HG02973 (cell line): ENCODE measurements at regions not wholly inside any gene's neighbourhood (a gene's known extent, or its start where the extent isn't known, plus 50 kb on each side); places are given as distances from the start of the nearest gene placed in this dataset.
A peak's percentile ranks its signal among the peaks of the same experiment; 100 is the strongest.
"Not testable (repeated sequence)": the region's sequence is repeated elsewhere in the genome, so short reads cannot be mapped to it uniquely, and the experiment has no call there.

Experiments
- ATAC-seq: cut with Tn5 transposase; IDR thresholded peaks from one replicate; pipeline ENCODE4 v1.9.1; 2021; ENCODE audit warnings: moderate library complexity; ENCODE audit not compliant: unreplicated experiment

DNA sequence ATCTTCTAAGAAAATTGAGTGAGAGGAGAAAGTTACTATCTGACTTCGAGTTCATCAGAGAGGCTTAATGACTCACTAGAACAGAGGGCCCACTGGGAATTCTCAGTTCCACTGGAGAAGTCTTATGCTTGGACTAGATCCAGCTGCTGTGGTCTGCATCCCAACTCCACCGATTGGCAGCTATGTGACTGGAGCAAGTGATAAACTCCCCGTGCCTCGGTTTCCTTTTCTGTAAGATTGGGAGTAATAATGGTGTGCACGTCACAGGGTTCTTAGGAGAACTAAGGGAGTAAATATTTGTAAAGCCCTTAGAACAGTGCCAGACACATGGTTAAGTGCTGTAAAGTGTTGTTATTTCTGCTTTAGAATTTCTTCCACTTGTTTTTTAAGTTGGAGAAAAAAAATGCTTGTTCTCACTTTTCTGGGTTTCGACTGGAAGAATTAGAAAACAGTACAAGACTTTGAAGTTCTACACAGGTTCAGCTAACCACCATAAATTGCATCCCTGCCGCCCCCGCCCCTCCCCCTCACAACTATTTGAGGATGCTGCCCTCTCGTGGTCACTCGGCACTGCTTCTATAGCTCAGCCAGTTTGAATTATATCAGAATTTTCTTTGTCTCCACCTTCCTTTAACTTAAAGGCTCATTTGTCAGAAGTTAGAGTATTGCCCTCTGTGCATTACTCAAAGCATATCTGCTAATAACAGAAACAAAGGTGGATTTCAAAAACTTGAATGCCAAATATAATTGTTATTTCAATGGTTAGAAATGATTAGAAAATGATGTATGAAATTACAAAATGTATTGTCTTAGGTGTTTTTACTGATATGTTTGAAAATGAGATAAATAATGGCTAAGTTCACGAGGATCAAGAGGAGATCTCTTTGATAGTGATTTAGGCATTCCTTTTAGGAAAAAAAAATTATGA, 95.0 kb upstream of the IFNGR1 start:
- ATAC-seq, result no peak

- ATAC-seq, result no peak
Measured at GRCh38 chr6:137313211-137313610, 94.0 kb upstream of the IFNGR1 start.

DNA sequence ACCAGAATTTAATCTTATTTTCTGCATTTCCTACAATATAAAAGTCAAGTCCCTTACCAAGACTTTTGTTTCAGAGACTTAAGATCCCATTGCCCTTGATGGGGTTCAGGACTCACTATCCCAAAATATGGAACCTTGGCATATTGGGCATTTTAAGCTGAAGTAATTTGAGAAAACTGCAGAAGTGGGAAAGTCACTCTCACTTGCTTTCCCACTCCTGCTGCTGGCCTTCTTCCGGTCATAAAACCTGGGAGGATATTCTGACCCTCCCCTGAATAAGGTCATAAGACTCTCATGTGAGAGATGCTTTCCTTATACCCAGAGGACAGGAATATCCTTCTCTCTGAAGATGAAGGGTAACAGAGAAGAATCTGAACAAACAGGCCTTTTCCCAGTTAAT, 92.8 kb upstream of the IFNGR1 start:
- ATAC-seq, result no peak

DNA sequence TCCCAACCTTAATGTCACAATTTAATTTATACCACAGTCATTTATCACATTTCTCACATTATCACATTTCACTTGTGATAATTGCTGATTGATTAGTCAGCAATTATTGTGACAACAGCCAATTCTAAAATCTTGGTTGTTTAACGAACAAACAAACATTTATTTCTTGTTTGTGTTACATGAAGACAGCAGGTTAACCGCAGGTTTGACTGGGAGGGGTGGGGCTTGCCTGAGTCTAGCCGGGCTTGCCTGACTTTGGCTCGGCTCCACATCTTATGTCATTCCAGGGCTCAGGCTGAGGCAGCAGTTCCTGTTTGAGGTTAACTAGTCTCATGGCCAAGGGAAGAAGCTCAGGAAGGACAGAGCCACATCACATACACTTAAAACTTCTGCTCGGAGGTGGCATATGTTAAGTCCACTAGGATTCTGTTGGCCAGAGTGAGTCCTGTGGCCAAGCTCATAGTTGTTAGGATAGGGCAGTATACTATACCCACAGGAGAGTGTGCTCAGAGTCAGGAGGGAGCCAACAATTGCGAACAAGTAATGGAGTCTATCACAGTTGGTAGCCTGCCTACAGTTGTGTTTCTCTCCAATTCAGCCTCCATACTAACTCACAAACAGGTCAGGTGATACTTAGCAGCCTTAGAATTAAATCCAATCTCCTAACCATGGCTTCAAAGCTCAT, 90.0 kb upstream of the IFNGR1 start:
- no peak for ATAC-seq

GRCh38 chr6:137307163-137307854, 88.1 kb upstream of the IFNGR1 start:
- ATAC-seq, result no peak

- ATAC-seq, result no peak
Measured at GRCh38 chr6:137305691-137306090, 86.5 kb upstream of the IFNGR1 start.

- no peak for ATAC-seq
Measured at GRCh38 chr6:137304020-137304780, 85.0 kb upstream of the IFNGR1 start.

GRCh38 chr6:137303441-137303840, 84.3 kb upstream of the IFNGR1 start:
- no peak for ATAC-seq

- ATAC-seq, result no peak
Measured at GRCh38 chr6:137299681-137300080, 80.5 kb upstream of the IFNGR1 start.

- no peak for ATAC-seq
Measured at GRCh38 chr6:137297887-137298286, 78.7 kb upstream of the IFNGR1 start.

- ATAC-seq, result not testable (repeated sequence)
Measured at GRCh38 chr6:137292326-137292725, 73.1 kb upstream of the IFNGR1 start.

DNA sequence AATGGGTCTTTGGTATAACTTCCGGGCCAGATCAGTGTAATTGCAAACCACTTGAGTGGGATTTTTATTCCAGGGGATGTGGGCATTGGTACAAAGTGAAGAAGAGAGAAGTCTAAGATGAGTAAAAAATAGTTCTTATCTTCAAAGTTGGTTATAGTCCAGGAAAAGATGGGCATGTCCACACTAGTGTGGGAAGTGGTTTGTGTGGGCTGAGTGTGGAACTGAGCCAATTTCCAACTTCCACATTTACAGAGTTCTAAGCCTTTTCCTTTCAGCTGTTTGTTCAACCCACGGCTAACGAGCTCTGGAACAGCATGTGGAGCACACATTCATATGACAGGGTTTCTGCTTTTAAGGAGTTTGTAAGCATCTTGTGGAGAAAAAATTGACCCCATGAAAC, 72.3 kb upstream of the IFNGR1 start:
- ATAC-seq, result no peak

DNA sequence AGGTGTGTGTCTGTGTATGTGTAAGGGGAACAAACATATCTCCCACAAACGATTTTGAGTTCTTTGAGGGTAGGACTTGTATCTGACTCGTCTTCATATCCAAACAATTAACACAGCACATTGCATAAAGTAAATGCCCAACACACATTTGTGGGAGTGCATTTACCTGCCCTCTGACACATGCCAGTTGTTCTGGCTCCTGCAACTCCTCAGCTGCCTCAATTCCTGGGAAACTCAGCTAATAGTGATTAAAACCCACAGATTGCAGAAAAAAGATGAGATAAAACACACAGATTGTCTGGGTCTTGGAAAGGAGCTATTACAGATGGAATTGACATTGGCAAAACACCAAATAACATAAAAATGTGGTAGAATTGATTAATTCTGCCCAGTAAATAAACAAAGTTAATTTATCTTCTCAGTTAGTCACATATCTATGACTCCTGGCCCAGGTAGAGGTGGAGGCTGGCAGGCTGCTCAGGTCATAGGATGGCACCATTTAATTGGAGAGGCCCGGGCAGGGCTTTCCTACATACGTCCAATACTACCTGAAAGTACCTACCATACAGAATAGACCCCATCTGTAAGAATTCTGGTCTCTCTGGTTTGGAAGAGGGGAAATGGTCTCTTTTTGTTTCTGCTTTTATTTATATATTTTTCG, 71.5 kb upstream of the IFNGR1 start:
- ATAC-seq, result no peak

GRCh38 chr6:137286916-137287315, 67.7 kb upstream of the IFNGR1 start:
- ATAC-seq, result no peak

DNA sequence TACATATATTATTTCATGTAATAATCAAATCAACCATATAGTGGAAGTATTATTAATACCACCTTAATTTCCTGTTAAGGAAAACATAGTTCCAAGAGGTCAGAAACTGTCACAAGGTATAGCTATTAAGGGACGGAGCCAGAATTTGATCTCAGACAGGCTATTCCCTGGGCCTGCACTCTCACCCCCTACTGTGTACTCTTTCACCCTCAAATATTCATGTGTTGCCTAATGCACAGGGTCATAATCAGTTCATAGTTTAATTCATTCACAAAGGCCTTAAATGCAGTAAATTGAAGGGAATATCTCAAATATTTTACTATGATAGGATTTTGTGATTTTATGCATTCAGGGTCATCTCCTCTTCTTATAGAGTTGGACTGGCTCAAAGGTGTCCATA, 67.2 kb upstream of the IFNGR1 start:
- ATAC-seq, result no peak

DNA sequence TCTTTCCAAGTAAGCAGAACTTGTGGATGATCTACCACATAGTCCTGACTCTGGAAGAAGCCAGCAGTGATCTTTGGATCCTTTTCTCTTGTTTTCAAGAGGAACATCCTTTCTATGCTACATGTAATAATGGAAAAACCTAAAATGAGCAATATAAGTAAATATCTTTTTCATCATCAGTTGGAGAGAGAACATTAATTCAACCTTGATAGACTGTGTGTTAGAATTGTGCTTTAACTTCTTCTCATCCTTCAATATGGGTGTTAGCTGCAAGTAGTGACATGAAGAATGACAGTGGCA, 65.6 kb upstream of the IFNGR1 start:
- ATAC-seq, result no peak

DNA sequence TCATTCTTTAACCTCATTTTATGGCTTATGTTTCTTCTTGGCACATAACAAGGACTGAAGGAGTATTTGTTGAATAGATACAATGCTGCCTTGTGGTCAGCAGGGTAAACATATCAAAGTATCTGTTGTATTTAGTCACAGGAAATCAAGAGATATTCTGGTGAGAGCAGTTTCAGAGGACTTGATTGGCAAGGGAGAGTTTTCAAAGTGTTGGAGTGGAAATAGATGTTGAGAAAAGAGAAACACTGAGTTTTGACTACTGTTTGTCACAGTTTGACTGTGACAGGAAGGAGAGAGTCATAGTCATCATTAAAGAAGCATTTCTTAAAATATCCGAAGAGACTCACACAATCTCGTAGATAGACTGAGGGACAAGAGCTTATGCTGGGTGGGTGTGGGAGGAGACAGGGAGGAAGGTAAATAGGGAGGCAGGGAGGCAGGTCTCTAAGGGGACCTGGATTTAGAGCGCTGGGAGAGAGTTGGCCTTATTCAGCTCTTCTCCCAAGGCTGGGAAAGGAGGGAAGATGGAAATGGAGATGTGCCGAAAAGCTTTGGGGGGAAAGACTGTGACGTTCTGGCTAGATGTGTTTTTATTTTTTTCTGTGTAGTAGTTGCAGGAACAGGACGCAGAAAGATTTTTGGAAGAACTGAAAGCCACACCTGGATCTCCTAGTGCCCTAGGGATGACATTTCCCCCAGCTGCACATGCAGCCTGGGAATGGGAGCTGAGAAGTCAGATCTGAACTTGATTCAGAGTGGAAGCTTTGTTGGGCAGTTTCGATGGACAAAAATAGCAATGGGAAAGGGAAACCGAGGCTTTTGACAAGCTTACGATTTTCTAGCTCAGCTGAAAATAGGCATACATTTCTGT, 65.0 kb upstream of the IFNGR1 start:
- peak; percentile 86 for ATAC-seq

DNA sequence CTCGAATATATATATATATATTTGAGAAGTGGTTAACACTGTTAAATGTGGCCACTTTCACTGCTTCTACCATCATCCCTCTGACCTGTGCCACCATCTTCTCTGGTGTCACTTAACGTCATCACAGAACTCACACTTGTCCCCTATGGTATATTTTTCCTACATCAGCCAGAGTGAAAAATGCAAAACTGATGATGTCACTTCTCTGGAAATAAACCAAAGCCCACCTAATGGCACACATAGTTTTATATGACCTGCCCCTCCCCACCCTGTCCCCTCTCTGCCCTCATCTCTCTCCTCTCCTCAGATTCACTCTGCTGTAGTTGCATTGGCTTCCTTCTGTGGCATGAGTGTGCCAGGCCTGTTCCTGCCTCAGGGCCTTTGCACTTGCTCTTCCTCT, 63.9 kb upstream of the IFNGR1 start:
- no peak for ATAC-seq

- ATAC-seq, result no peak
Measured at GRCh38 chr6:137282254-137282653, 63.1 kb upstream of the IFNGR1 start.

DNA sequence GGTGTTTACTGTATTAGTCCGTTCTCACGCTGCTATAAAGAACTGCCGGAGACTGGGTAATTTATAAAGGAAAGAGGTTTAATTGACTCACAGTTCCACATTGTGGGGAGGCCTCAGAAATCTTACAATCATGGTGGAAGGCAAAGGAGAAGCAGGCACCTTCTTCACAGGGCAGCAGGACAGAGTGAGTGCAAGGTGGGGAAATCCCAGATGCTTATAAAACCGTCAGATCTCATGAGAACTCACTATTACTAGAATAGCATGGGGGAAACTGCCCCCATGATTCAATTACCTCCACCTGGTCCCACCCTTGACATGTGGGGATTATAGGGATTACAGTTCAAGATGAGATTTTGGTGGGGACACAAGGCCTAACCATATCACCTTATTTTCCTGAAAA, 60.1 kb upstream of the IFNGR1 start:
- not testable (repeated sequence) for ATAC-seq
